ENCODE measurements at regions not wholly inside any gene's neighbourhood (a gene's known extent, or its start where the extent isn't known, plus 50 kb on each side); places are given as distances from the start of the nearest gene placed in this dataset.

DNA sequence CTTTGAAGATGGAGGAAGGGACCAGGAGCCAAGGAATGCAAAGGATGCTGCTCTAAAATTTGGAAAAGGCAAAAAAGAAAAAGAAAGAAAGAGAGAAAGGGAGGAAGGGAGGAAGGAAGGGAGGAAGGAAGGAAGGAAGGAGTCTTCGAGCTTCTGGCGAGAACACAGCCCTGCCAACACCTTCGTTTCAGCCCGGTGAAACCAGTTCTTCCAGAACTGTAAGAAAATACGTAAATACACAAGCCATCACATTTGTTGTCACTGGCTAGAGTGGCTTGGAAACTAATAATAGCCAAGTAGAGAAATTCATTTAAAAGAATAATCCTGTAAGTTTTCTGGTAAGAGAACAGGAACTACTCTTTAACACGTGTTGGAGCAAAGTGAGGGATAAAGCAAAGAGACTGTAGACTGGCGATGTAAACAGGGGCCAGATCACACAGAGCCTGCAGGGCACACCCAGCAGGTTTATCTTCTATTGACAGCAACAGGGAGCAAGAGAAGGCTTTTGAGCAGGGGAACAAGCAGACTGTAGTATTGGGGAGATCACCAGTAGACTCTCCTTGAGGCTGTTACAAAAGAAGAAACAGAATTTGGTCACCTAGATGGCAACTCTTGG lies 188.7 kb upstream of the MPHOSPH6 start:
- no peak for DNase-seq (ENCODE audit: low read depth)

DNA sequence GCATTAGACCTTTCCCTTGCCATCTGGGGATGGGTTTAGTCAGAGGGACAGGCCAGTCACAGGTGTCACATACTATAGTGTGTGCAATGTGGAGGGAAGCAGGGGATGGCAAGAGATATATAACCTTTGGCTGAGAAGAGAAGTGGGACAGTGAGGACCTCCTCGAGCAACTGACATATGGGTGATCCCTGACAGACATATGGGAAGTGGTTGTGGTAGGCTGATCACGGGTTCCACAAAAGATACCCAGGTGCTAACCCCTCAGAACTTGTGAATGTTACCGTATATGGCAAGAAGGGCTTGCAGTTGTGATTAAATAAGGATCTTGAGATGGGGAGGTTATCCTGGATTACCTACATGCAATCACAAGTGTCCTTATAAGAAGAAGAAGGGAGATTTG lies 188.1 kb upstream of the MPHOSPH6 start:
- no peak for DNase-seq (ENCODE audit: low read depth)

GRCh38 chr16:82357237-82357636 lies 187.2 kb upstream of the MPHOSPH6 start:
- no peak for DNase-seq (ENCODE audit: low read depth)

GRCh38 chr16:82350560-82350959 lies 180.5 kb upstream of the MPHOSPH6 start:
- DNase-seq (ENCODE audit: low read depth): no peak

DNA sequence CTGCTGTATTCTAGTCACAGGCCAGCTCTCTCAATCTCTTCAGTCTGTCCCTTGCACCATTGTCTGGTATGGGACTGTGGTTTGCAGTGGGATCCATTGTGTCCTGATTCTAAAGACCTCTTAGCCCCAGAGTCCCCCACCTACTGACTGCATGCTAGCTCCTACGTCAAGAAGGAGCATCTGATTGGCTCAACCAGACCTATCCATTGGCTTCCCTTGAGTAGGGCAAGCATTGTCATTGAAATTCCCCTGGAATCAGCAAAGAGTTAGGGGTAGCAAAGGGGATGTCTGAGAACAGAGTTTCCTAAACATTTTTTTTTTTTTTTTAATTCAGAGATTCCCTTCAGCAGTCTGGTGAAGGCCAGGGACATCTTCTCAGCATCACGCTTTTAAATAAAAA lies 175.3 kb upstream of the MPHOSPH6 start:
- DNase-seq (ENCODE audit: low read depth): no peak

DNA sequence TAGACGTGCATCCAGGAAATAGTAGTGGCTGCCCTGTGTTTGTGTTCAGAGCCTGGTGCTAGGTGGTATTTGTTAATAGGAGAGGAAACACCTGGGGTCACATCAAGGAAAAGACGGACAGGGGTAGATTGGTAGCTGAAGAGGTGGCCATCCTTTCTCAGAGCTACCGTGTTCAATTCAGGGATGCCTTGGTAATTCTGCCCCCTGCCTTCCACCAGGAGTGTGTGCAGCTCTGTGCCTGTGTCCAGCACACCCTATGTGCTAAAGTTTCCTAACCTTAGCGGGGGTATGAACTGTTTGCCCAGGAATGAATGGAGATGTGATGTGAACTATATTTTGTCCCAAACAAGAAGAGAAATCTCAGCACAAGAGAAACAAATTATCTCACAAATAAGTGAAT lies 174.1 kb upstream of the MPHOSPH6 start:
- DNase-seq (ENCODE audit: low read depth): no peak

DNA sequence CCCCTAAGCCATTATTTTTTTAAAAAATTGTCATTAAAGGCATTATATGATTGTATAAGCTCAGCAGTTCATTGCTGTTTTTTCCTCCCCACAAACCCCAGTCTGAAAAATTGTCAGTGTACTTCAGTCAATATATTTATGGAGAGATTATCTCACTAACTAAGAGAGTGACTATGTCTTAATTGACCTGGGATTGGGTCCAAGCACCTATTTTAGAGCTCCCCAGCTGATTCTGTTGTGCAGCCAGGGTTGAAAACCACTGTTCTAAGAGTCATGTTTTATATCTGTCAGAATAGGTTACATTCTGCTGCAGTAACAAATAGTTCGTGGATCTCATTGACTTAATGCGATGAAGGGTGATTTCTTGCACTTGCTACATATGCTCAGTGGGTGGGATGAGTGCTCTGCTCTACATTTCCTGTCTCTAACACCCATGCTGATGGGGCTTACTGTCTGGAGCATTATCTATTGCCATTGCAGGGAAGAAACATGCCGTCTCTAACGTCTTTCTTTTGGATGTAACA lies 171.2 kb upstream of the MPHOSPH6 start:
- DNase-seq (ENCODE audit: low read depth): no peak

DNA sequence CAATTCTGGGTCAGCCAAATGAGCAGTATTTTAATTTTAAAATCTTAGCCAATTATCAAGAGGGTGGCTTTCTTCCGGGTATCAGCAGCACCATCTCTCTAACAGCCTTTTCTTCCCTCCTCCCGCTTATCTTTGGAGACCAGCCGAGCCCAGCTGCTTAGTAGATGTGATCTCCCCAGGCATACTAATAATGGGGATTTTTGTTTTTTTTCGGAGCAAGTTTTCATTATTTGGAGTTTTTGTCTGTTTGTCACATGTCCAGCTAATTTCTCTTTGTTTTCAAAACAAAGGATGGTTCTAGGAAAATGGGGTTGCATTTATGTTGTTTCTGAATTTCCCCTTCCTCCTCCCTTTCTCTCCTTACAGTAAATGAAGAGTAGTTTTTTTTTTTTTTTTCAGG lies 170.5 kb upstream of the MPHOSPH6 start:
- DNase-seq (ENCODE audit: low read depth): no peak

- DNase-seq (ENCODE audit: low read depth): no peak
Measured at GRCh38 chr16:82337355-82337754, 167.3 kb upstream of the MPHOSPH6 start.

DNA sequence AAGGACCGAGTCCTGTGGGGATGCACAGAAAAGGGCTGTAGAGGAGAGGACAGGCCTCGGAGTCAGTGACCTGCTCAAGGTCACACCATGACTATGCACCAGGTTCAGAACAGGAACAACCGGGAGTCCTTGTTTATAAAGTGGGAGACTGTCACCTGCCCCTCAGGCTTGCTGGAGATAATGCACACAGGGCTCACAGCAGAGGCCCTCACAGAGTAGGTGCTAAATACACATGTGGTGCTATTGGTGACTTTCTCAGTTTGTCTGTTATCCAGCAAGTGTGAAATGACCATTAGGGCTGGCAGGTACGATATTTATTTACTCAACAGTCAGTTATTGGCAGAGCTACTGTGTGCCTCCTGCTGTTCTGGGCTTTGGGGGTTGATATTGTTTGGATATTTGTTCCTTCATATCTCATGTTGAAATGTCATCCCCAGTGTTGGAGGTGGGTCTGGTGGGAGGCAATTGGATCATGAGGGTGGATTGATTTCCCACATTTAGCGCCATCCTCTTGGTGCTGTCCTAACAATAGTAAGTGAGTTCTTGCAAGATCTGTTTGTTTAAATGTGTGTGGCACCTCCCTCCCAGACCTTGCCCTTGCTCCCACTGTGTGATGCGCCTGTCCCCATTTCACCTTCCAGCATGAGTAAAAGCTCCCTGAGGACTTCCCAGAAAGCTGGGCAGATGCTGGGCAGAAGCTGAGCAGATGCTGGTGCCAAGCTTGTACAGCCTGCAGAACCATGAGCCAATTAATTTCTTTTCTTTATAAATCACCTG lies 162.1 kb upstream of the MPHOSPH6 start:
- no peak for DNase-seq (ENCODE audit: low read depth)

DNA sequence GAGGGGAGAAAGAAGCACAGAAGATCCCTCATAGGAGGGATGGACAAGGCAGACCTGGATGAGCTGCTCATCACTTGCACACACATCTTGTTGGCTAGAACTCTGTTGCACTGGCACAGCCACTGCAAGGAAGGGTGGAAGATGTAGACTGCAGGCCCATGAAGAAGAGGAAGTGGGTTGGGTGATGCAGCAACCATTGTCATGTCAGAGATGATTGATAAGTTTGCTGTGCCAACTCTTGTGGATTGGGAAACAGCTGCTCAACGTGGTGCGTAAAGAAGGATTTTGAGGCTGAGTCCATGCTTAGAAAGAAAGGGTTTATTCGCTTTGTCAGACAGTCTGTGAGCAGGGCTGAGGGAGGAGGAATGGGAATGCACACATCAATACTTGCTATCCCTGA lies 161.4 kb upstream of the MPHOSPH6 start:
- DNase-seq (ENCODE audit: low read depth): no peak

GRCh38 chr16:82329504-82330192 lies 159.6 kb upstream of the MPHOSPH6 start:
- no peak for DNase-seq (ENCODE audit: low read depth)

- no peak for DNase-seq (ENCODE audit: low read depth)
Measured at GRCh38 chr16:82328881-82329469, 159.0 kb upstream of the MPHOSPH6 start.

- no peak for DNase-seq (ENCODE audit: low read depth)
Measured at GRCh38 chr16:82323171-82323570, 153.1 kb upstream of the MPHOSPH6 start.

- no peak for DNase-seq (ENCODE audit: low read depth)
Measured at GRCh38 chr16:82322177-82322576, 152.2 kb upstream of the MPHOSPH6 start.

DNA sequence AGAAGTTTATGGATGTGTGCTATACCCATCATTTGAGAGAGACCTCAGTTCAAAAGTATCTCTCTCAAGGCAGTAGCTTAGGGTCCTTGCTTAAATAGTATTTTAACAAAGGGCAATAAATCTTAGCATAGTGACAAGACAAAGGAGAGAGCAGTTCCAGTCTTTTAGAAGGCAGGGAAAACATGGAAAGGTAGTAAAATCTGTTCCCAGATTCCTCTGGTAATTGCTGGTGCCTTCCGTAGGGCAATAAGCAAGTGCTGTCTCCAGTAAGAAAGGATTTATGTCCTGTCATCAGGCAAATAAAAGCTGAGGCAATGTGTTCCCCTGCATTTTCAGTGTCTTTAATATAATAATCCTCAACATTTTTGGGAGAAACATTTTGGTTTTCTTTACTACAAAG lies 149.0 kb upstream of the MPHOSPH6 start:
- DNase-seq (ENCODE audit: low read depth): no peak

GRCh38 chr16:82317411-82318167 lies 147.6 kb upstream of the MPHOSPH6 start:
- no peak for DNase-seq (ENCODE audit: low read depth)

DNA sequence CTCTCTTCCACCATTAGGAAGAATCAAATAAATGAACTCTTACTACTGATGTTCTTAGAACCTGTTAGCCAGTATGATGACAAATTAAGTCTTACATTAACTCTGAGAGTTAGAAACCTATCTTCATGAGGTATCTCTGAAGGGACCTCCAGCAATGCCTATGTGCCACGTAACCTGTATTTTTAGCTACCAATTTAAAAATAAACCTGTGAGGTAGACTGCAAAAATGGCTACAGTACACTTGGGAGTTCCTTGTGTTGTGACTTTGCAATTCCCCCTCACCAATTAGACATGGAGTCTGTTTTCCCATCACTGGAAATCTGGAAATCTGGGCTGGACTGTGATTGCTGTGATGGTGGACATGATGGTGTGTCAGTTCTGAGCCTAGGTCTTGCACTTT lies 143.7 kb upstream of the MPHOSPH6 start:
- no peak for DNase-seq (ENCODE audit: low read depth)

DNA sequence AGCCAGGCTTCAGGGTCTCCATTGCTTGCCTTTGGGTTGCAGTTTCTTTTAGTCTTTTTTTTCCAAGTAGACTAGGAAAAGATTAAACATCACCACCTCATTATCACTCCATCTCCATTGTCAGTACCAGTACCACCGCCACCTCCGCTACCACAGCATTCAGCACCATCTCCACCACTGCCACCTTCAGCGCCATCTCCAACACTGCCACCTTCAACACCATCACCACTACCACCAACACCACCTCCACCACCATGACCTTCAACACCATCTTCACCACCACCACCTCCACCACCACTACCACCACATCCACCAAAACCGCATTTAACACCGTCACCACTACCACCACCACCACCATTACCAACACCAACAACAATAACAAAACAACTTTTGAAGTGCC lies 141.5 kb upstream of the MPHOSPH6 start:
- DNase-seq (ENCODE audit: low read depth): no peak

DNA sequence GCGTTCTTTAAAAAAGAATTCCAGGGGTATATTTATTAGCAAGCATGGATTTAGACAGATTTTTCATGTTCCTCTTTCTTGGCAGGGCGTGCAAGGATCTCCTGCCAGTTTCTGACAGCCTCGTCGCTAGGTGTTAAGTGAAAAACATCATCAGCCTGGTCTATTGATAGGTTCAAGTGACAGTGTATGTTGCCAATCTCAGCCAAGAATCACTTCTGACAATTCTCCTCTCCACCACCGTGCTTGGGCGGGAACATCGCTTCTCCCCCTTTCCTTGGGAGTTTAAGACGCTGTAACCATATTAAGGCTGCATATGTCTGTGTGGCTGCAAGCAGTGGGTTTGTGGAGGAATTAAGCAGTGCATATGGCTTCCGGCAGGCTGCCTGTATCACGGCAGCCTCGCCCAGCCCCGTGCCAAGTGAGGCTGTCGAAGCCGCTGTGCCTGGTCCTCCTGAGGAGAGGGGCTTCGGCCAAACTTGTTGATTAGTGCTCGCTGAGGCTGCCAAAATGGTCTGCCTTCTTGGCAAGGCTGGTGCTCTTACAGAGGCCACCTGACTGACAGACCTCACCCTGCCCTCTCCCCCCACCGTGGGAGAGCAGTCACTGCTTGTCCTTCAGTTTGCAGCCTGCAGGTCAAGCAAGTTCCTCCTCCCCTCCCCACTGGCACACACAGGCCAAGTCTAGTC lies 132.2 kb upstream of the MPHOSPH6 start:
- no peak for DNase-seq (ENCODE audit: low read depth)

- no peak for DNase-seq (ENCODE audit: low read depth)
Measured at GRCh38 chr16:82301146-82301755, 131.2 kb upstream of the MPHOSPH6 start.

Data from stimulated activated CD8-positive, alpha-beta memory T cell treated with anti-CD3 and anti-CD28 coated beads, Interleukin-7, amount 100 ng/mL, for 24 hours (primary cell).